ENCODE measurements at regions not wholly inside any gene's neighbourhood (a gene's known extent, or its start where the extent isn't known, plus 50 kb on each side); places are given as distances from the start of the nearest gene placed in this dataset.

- TF ChIP-seq KLF1 (tag by site-specific recombination; IDR thresholded peaks at IDR 0.05) (no peak), GLIS1 (tag by site-specific recombination; IDR thresholded peaks at IDR 0.05) (no peak), ZFP3 (tag by site-specific recombination; IDR thresholded peaks at IDR 0.05; ENCODE audit: low read depth) (no peak), ZNF280D (tag by site-specific recombination; IDR thresholded peaks at IDR 0.05) (no peak)
These were observed 332.0 kb downstream of the MLLT3 start (continued) for GRCh38 chr9:20290257-20290656.

GRCh38 chr9:20289423-20290010, 332.8 kb downstream of the MLLT3 start:
- Histone ChIP-seq H3K9me3 (ENCODE audit: control insufficient read depth, insufficient read depth, low read depth, low read length) (no peaks in the 10 kb centered on the region), H3K36me3 (ENCODE audit: control insufficient read depth in 2 of 2, insufficient read depth in 1 of 2, low read length in 2 of 2) (no peaks in the 10 kb centered on the region), H3K4me1 (ENCODE audit: control insufficient read depth, insufficient read depth, low read length) (no peaks in the 10 kb centered on the region), H3K4me3 (ENCODE audit: low read depth, low read length) (no peak overlapping the region), H3K27ac (ENCODE audit: extremely low read depth, low read depth, low read length) (no peak overlapping the region)
- POLR2A ChIA-PET: no interaction called here
- CTCF ChIA-PET: interaction anchor here (0.6 kb wide), 1 partner anchor 152 kb away, joined by 3 read pairs; no protein-coding TSS in a partner anchor
- no peak for TF ChIP-seq ZBTB6 (tag by site-specific recombination; IDR thresholded peaks at IDR 0.05)
- TF ChIP-seq ZNF629 (tag by site-specific recombination; IDR thresholded peaks at IDR 0.05): no peak
- TF ChIP-seq ZNF114 (tag by site-specific recombination; IDR thresholded peaks at IDR 0.05): no peak
- no peak for TF ChIP-seq ZNF10 (tag by site-specific recombination; IDR thresholded peaks at IDR 0.05)
- no peak for TF ChIP-seq ZBTB7A (tag by site-specific recombination; IDR thresholded peaks at IDR 0.05; ENCODE audit: low read depth)
- TF ChIP-seq ZNF837 (tag by site-specific recombination; IDR thresholded peaks at IDR 0.05): no peak
- no peak for TF ChIP-seq ZFP3 (tag by site-specific recombination; IDR thresholded peaks at IDR 0.05; ENCODE audit: low read depth)
- TF ChIP-seq SALL2 (tag by site-specific recombination; IDR thresholded peaks at IDR 0.05; ENCODE audit: borderline replicate concordance): no peak
- TF ChIP-seq ZNF514 (tag by site-specific recombination; IDR thresholded peaks at IDR 0.05): no peak
- no peak for TF ChIP-seq ZFHX2 (tag by site-specific recombination; conservative IDR thresholded peaks at IDR 0.05)
- TF ChIP-seq PRDM10 (tag by site-specific recombination; IDR thresholded peaks at IDR 0.05): no peak
- no peak for TF ChIP-seq GLI2 (tag by site-specific recombination; IDR thresholded peaks at IDR 0.05; ENCODE audit: borderline replicate concordance, low read depth)
- TF ChIP-seq ZBTB8A (tag by site-specific recombination; IDR thresholded peaks at IDR 0.05): no peak
- no peak for TF ChIP-seq ZNF501 (tag by site-specific recombination; IDR thresholded peaks at IDR 0.05)
- TF ChIP-seq ZNF777 (tag by site-specific recombination; IDR thresholded peaks at IDR 0.05; ENCODE audit: borderline replicate concordance): no peak
- no peak for TF ChIP-seq ZNF132 (tag by site-specific recombination; IDR thresholded peaks at IDR 0.05; ENCODE audit: borderline replicate concordance)
- TF ChIP-seq ZNF423 (tag by site-specific recombination; IDR thresholded peaks at IDR 0.05): no peak

Data from HEK293 (cell line).